Prostate gland (tissue), 2 donors: ENCODE measurements at regions not wholly inside any gene's neighbourhood (a gene's known extent, or its start where the extent isn't known, plus 50 kb on each side); places are given as distances from the start of the nearest gene placed in this dataset.

Experiments used
- DNase-seq: peaks from one replicate; pipeline ENCODE4 v3.0.0-alpha.2; 2019; ENCODE audit warnings: low spot score
- H3K27ac ChIP-seq, 2 donors: fragments of 200-600 bp; sonication (generic); 2 replicates each; pipeline ENCODE4 v1.5.1; 2017 to 2019
- H3K27me3 ChIP-seq: fragments of 200-600 bp; sonication (generic); replicated peaks from 2 replicates; pipeline ENCODE4 v1.5.1; 2019; ENCODE audit not compliant: insufficient read depth
- H3K36me3 ChIP-seq, 2 donors: fragments of 200-600 bp; sonication (generic); 1 replicate in 1 of 2; 2 replicates in 1 of 2; pipeline versions ENCODE4 v1.5.1 to v1.8.1; 2017 to 2019
- H3K4me1 ChIP-seq: fragments of 200-600 bp; sonication (generic); replicated peaks from 2 replicates; pipeline ENCODE4 v1.5.1; 2019
- H3K4me3 ChIP-seq, 2 donors: fragments of 200-600 bp; sonication (generic); 2 replicates each; pipeline ENCODE4 v1.5.1; 2017 to 2019
- H3K9me3 ChIP-seq: fragments of 200-600 bp; sonication (generic); 2 replicates; pipeline ENCODE4 v1.5.1; 2017
- POLR2A ChIP-seq: fragments of 450-650 bp; IDR thresholded peaks from one replicate; pipeline ENCODE4 v1.6.1; 2016; ENCODE audit warnings: antibody characterized with exemption, mild to moderate bottlenecking
- POLR2AphosphoS5 ChIP-seq: sonication (generic); formaldehyde crosslinking; IDR thresholded peaks from one replicate; pipeline ENCODE4 v1.6.1; 2017; ENCODE audit warnings: antibody characterized with exemption
- WGBS: methylation state at CpG from one replicate; pipeline ENCODE4 v1.1.5; 2018; 5-methylcytosine and 5-hydroxymethylcytosine counted together
- intact Hi-C: fragments of 100-400 bp; cut with DNase I; formaldehyde crosslinking; loops from one replicate; pipeline ENCODE4 v1.14.2; 2022
- TF ChIP-seq, protein P1 (sequence below), 4 experiments: fragments of 200-600 bp in 2 of 4; fragments of 450-650 bp in 2 of 4; sonication (generic) in 2 of 4; IDR thresholded peaks; 1 replicate in 3 of 4; 2 replicates in 1 of 4; pipeline ENCODE4 v1.5.1; 2016 to 2019; ENCODE audit warnings: antibody characterized with exemption in 4 of 4, mild to moderate bottlenecking in 2 of 4, moderate library complexity in 2 of 4

DNA sequence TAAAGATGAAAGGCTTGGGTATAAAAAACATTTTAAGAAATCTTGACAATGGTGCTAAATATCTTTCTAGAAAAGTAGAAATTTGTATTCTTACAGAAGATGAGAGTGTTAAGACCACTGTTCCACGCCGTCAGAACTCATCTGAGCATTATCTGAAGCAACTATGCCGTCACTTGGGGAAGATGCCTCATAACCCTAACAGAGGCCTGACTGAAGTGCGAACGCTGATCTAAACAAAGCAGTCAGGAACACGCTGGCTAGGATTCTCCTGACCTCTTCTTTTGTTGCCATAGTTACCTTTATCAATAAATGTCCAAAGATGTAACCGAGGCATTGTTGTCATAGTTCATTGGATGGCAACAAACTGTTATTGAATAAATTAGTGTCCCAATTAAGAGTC is 612.4 kb downstream of the LTN1 start:
- Histone ChIP-seq H3K36me3 (no peaks in the 10 kb centered on the region), H3K4me3 (no peak overlapping the region), H3K27ac (no peak overlapping the region), H3K27me3 (no peaks in the 10 kb centered on the region), H3K4me1 (no peaks in the 10 kb centered on the region), H3K9me3 (no peaks in the 10 kb centered on the region)
- no peak for DNase-seq
- 84% methylated on average over 7 of the region's 7 CpGs for WGBS
- intact Hi-C loops: no loop called here
- TF ChIP-seq POLR2AphosphoS5: no peak

DNA sequence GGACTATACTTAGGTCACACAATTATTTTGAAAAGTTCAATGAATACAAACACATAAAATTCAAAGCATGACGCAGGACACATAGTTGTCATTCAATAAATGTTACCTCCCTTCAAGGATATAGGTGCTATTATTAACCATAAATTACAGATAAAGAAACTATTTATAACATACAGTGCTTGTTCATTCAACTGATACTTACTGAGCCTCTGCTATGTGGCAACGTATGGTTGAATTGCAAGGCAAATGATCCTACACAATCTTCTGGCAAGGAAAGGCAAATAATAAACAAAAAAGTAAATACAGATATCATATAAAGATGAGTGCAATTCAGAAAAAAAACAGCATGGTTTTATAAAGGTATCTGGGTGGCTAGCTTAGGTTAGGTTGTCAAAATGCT is 614.7 kb downstream of the LTN1 start:
- Histone ChIP-seq H3K4me3 (no peak overlapping the region), H3K9me3 (no peaks in the 10 kb centered on the region), H3K36me3 (no peaks in the 10 kb centered on the region), H3K27me3 (no peaks in the 10 kb centered on the region), H3K4me1 (no peaks in the 10 kb centered on the region), H3K27ac (no peak overlapping the region)
- intact Hi-C loops: no loop called here
- DNase-seq: no peak
- TF ChIP-seq POLR2A (no peak), POLR2AphosphoS5 (no peak)
- TF ChIP-seq, protein P1, sequence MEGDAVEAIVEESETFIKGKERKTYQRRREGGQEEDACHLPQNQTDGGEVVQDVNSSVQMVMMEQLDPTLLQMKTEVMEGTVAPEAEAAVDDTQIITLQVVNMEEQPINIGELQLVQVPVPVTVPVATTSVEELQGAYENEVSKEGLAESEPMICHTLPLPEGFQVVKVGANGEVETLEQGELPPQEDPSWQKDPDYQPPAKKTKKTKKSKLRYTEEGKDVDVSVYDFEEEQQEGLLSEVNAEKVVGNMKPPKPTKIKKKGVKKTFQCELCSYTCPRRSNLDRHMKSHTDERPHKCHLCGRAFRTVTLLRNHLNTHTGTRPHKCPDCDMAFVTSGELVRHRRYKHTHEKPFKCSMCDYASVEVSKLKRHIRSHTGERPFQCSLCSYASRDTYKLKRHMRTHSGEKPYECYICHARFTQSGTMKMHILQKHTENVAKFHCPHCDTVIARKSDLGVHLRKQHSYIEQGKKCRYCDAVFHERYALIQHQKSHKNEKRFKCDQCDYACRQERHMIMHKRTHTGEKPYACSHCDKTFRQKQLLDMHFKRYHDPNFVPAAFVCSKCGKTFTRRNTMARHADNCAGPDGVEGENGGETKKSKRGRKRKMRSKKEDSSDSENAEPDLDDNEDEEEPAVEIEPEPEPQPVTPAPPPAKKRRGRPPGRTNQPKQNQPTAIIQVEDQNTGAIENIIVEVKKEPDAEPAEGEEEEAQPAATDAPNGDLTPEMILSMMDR (IDR thresholded peaks at IDR 0.05): no peak
- 45% methylated on average over 2 of the region's 2 CpGs for WGBS

DNA sequence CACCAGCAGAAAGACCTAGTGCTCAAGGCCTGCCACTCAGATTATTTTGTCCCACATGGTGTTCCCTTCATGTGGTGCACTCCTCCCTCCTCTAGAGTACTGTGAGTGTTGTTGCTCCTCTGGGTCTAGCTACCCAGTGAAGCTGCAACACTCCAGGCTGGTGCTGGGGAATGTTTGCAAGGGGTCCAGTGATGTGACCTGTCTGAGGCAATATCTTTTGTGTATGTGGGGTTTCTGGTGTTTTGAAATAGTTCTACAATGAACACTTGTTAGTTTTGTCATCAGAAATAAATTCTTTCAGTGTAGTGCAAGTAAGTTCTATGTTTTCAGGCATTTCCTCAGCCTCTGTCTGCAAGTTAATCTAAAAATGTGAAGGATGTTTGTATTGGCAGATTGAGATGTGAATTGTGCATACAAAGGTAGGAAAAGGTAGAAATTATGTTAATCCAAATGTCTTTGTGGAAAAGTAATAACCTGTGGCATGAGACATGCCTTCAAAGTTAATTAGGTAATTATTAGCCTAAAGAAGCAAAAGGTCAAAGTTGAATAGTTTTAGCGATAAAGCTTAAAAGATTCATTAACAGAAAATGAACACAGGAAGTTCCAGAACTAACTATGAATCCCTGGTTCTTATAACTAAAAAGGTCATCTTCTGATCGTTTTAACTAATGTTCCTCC is 616.8 kb downstream of the LTN1 start:
- intact Hi-C loops: no loop called here
- Histone ChIP-seq H3K27ac (no peak overlapping the region), H3K27me3 (no peaks in the 10 kb centered on the region), H3K9me3 (no peaks in the 10 kb centered on the region), H3K36me3 (no peaks in the 10 kb centered on the region), H3K4me1 (no peaks in the 10 kb centered on the region), H3K4me3 (no peak overlapping the region)
- WGBS: 93% methylated on average over 2 of the region's 2 CpGs
- TF ChIP-seq POLR2AphosphoS5 (no peak), POLR2A (no peak)
- TF ChIP-seq, protein P1 (IDR thresholded peaks at IDR 0.05): no peak
- DNase-seq: no peak

DNA sequence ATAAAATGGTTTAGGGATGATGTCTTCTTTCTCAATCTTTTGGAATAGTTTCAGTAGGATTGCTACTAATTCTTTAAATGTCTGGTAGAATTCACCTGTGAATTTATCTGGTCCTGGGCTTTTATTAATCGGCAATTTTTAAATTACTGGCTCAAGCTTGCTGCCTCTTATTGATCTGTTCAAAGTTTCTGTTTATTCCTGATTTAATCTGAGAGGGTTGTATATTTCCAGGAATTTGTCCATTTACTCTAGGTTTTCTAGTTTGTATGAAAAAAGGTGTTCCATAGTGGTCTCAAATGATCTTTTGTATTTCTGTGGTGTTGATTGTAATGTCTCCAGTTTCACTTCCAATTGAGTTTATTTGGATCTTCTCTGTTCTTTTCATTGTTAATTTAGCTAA is 617.8 kb downstream of the LTN1 start:
- 100% methylated on average over 1 of the region's 1 CpG for whole genome bisulfite sequencing
- Histone ChIP-seq H3K36me3 (no peaks in the 10 kb centered on the region), H3K9me3 (no peaks in the 10 kb centered on the region), H3K27me3 (no peaks in the 10 kb centered on the region), H3K4me3 (no peak overlapping the region), H3K4me1 (no peaks in the 10 kb centered on the region), H3K27ac (no peak overlapping the region)
- TF ChIP-seq POLR2A: no peak
- no peak for TF ChIP-seq POLR2AphosphoS5
- TF ChIP-seq, protein P1 (IDR thresholded peaks at IDR 0.05): no peak
- intact Hi-C loops: no loop called here
- no peak for DNase-seq

DNA sequence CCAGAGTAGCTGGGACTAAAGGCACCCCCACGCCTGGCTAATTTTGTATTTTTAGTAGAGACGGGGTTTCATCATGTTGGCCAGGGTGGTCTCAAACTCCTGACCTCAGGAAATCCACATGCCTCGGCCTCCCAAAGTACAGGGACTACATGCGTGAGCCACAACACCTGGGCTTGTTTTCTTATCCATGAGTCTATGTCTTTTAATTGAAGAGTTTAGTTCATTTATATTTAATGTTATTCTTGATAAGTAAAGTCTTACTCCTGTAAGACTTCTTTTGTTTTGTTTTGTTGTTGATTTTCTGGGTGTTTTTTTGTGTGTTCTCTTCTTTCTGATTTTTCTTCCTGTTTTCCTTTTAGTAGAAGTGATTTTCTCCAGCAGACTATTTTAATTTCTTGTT is 621.0 kb downstream of the LTN1 start:
- intact Hi-C loops: no loop called here
- no peak for DNase-seq
- Histone ChIP-seq H3K4me3 (no peak overlapping the region), H3K36me3 (no peaks in the 10 kb centered on the region), H3K4me1 (no peaks in the 10 kb centered on the region), H3K9me3 (no peaks in the 10 kb centered on the region), H3K27ac (no peak overlapping the region), H3K27me3 (no peaks in the 10 kb centered on the region)
- WGBS: 94% methylated on average over 4 of the region's 4 CpGs
- TF ChIP-seq POLR2AphosphoS5 (no peak), POLR2A (no peak)
- TF ChIP-seq, protein P1 (IDR thresholded peaks at IDR 0.05): no peak
